H9 (cell line): ENCODE measurements at regions not wholly inside any gene's neighbourhood (a gene's known extent, or its start where the extent isn't known, plus 50 kb on each side); places are given as distances from the start of the nearest gene placed in this dataset.

Experiments
- DNase-seq: peaks from one replicate; pipeline ENCODE4 v3.0.0-alpha.2; 2017
- H2AFZ ChIP-seq: one replicate; pipeline ENCODE4 v1.6.1; 2013; ENCODE audit warnings: mild to moderate bottlenecking, low read length, control low read depth, moderate library complexity
- H2AK5ac ChIP-seq: 2 replicates; pipeline ENCODE4 v1.6.1; 2013; ENCODE audit warnings: low read length, control low read depth, mixed read lengths; ENCODE audit not compliant: insufficient read length
- H2BK120ac ChIP-seq: one replicate; pipeline ENCODE4 v1.6.1; 2013; ENCODE audit warnings: low read depth, mild to moderate bottlenecking, low read length, control low read depth, inconsistent platforms; ENCODE audit not compliant: poor library complexity, severe bottlenecking
- H2BK12ac ChIP-seq: 2 replicates; pipeline ENCODE4 v1.6.1; 2013; ENCODE audit warnings: low read length, control low read depth, mixed read lengths, low read depth; ENCODE audit not compliant: insufficient read length
- H2BK15ac ChIP-seq: 2 replicates; pipeline ENCODE4 v1.6.1; 2013; ENCODE audit warnings: low read depth, low read length, control low read depth
- H2BK20ac ChIP-seq: one replicate; pipeline ENCODE4 v1.6.1; 2013; ENCODE audit warnings: low read depth, mild to moderate bottlenecking, low read length, control low read depth, inconsistent platforms; ENCODE audit not compliant: poor library complexity, severe bottlenecking
- H2BK5ac ChIP-seq: 2 replicates; pipeline ENCODE4 v1.6.1; 2013; ENCODE audit warnings: low read length, control low read depth, mixed read lengths; ENCODE audit not compliant: insufficient read length
- H3K14ac ChIP-seq: 2 replicates; pipeline ENCODE4 v1.6.1; 2013; ENCODE audit warnings: low read length, control low read depth; ENCODE audit not compliant: insufficient read depth
- H3K18ac ChIP-seq: 2 replicates; pipeline ENCODE4 v1.6.1; 2013; ENCODE audit warnings: low read depth, mild to moderate bottlenecking, mixed read lengths, low read length, control low read depth; ENCODE audit not compliant: insufficient read length
- H3K23ac ChIP-seq: 2 replicates; pipeline ENCODE4 v1.6.1; 2013; ENCODE audit warnings: low read length, control low read depth, mixed read lengths, low read depth; ENCODE audit not compliant: insufficient read length
- H3K23me2 ChIP-seq: 2 replicates; pipeline ENCODE4 v1.6.1; 2013; ENCODE audit warnings: low read depth, mild to moderate bottlenecking, mixed read lengths, low read length, control low read depth; ENCODE audit not compliant: insufficient read length, poor library complexity, severe bottlenecking
- H3K27ac ChIP-seq: 2 replicates; pipeline ENCODE4 v1.5.1; 2013; ENCODE audit warnings: low read length, control low read depth, mixed read lengths, low read depth; ENCODE audit not compliant: insufficient read length
- H3K27me3 ChIP-seq: 2 replicates; pipeline ENCODE4 v1.6.1; 2013; ENCODE audit warnings: low read length, control low read depth, inconsistent platforms; ENCODE audit not compliant: insufficient read depth
- H3K4ac ChIP-seq: 2 replicates; pipeline ENCODE4 v1.6.1; 2013; ENCODE audit warnings: low read depth, mild to moderate bottlenecking, control low read depth, inconsistent platforms, low read length, moderate library complexity
- H3K4me1 ChIP-seq: 2 replicates; pipeline ENCODE4 v1.6.1; 2013; ENCODE audit warnings: low read length, control low read depth, inconsistent platforms; ENCODE audit not compliant: insufficient read depth
- H3K4me2 ChIP-seq: 2 replicates; pipeline ENCODE4 v1.6.1; 2013; ENCODE audit warnings: low read length, control low read depth, mixed read lengths; ENCODE audit not compliant: insufficient read length, insufficient read depth
- H3K56ac ChIP-seq: 2 replicates; pipeline ENCODE4 v1.6.1; 2013; ENCODE audit warnings: low read depth, mild to moderate bottlenecking, mixed read lengths, low read length, control low read depth; ENCODE audit not compliant: insufficient read length
- H3K79me1 ChIP-seq: 2 replicates; pipeline ENCODE4 v1.6.1; 2013; ENCODE audit warnings: low read depth, mild to moderate bottlenecking, moderate library complexity, low read length, control low read depth, inconsistent platforms; ENCODE audit not compliant: insufficient read depth, poor library complexity, severe bottlenecking
- H3K79me2 ChIP-seq: 2 replicates; pipeline ENCODE4 v1.6.1; 2013; ENCODE audit warnings: low read length, control low read depth, inconsistent platforms; ENCODE audit not compliant: insufficient read depth
- H3K9ac ChIP-seq: 2 replicates; pipeline ENCODE4 v1.6.1; 2013; ENCODE audit warnings: low read length, control low read depth, mixed read lengths; ENCODE audit not compliant: insufficient read length; ENCODE audit errors: extremely low read depth
- H3K9me3 ChIP-seq: one replicate; pipeline ENCODE4 v1.6.1; 2013; ENCODE audit warnings: low read depth, low read length, inconsistent platforms; ENCODE audit not compliant: control insufficient read depth
- H3T11ph ChIP-seq: one replicate; pipeline ENCODE4 v1.6.1; 2013; ENCODE audit warnings: mild to moderate bottlenecking, low read length, control low read depth, inconsistent platforms
- H4K20me1 ChIP-seq: one replicate; pipeline ENCODE4 v1.6.1; 2013; ENCODE audit not compliant: control insufficient read depth, insufficient read length, insufficient read depth
- H4K5ac ChIP-seq: 2 replicates; pipeline ENCODE4 v1.6.1; 2013; ENCODE audit warnings: low read depth, mild to moderate bottlenecking, mixed read lengths, low read length, control low read depth; ENCODE audit not compliant: insufficient read length
- H4K8ac ChIP-seq: replicated peaks from 2 replicates; pipeline ENCODE4 v1.6.1; 2013; ENCODE audit warnings: low read length, control low read depth, mixed read lengths, low read depth; ENCODE audit not compliant: insufficient read length
- H4K91ac ChIP-seq: 2 replicates; pipeline ENCODE4 v1.6.1; 2013; ENCODE audit warnings: low read depth, mild to moderate bottlenecking, moderate library complexity, mixed read lengths, low read length, control low read depth; ENCODE audit not compliant: insufficient read length
- H3K27ac Mint-ChIP-seq, 3 experiments: 2 replicates in 2 of 3; 3 replicates in 1 of 3; pipeline ENCODE4 v1.8.0; 2020 to 2021; ENCODE audit warnings: mixed read lengths in 3 of 3, mild to moderate bottlenecking in 1 of 3, moderate library complexity in 1 of 3
- H3K27me3 Mint-ChIP-seq: 2 replicates; pipeline ENCODE4 v1.8.0; 2021; ENCODE audit warnings: low read depth, mild to moderate bottlenecking, moderate library complexity, mixed read lengths
- H3K36me3 Mint-ChIP-seq, 3 experiments: 2 replicates in 2 of 3; 3 replicates in 1 of 3; pipeline ENCODE4 v1.8.0; 2020 to 2021; ENCODE audit warnings: low read depth in 3 of 3, mixed read lengths in 3 of 3; ENCODE audit not compliant: insufficient read depth in 1 of 3
- H3K4me1 Mint-ChIP-seq, 2 experiments: 2 replicates each; pipeline ENCODE4 v1.8.0; 2020; ENCODE audit warnings: mixed read lengths in 2 of 2
- H3K4me3 Mint-ChIP-seq, 2 experiments: 2 replicates in 1 of 2; 3 replicates in 1 of 2; pipeline ENCODE4 v1.8.0; 2020 to 2021; ENCODE audit warnings: mild to moderate bottlenecking in 2 of 2, mixed read lengths in 2 of 2, moderate library complexity in 1 of 2
- H3K9me3 Mint-ChIP-seq, 2 experiments: 2 replicates in 1 of 2; 3 replicates in 1 of 2; pipeline ENCODE4 v1.8.0; 2020; ENCODE audit warnings: mild to moderate bottlenecking in 2 of 2, mixed read lengths in 2 of 2, moderate library complexity in 1 of 2
- WGBS: extraction: QIAGEN DNeasy Blood & Tissue Kit; methylation state at CpG from one replicate; pipeline ENCODE4 v1.1.7; 2013; ENCODE audit warnings: missing lambda C conversion rate, low lambda C conversion rate, mixed read lengths; ENCODE audit not compliant: insufficient read length; ENCODE audit errors: extremely low coverage; 5-methylcytosine and 5-hydroxymethylcytosine counted together
- TF ChIP-seq, protein P1 (sequence below): fragments of 200-600 bp; sonication (generic); conservative IDR thresholded peaks from 3 replicates; pipeline ENCODE4 v1.8.0; 2021; ENCODE audit warnings: antibody characterized with exemption, mild to moderate bottlenecking

DNA sequence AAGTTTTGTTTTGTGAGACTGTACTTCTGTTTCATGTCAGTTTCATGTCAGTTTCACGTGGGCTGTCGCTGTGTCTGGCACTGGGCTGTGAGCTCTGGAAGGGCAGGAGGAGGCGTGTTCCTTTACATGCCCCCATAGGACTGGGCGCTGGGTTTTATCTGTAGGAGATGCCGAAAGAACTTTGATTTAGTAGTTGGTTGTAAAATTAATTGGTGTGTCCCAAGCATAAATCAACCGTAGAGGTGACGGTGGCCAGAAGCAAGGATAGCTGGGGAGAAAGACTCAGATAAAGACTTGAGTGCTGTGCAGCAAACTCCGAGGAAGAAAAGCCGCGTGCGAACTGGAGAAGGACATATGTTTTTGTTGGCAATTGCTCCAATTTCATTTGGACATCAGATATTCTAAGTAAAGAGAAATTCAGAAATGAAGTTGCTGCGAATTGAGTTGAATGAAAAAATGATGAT is 182.5 kb downstream of the VRK1 start:
- no peak overlapping the region for H3K23ac ChIP-seq
- H3K36me3 Mint-ChIP-seq, result peaks cover 3 to 17% (median 7%) of the 10 kb centered on the region in 3 experiments; a peak in 6 of 7 replicates
- H3K23me2 ChIP-seq, result no peaks in the 10 kb centered on the region
- no peak overlapping the region for H3K9ac ChIP-seq
- no peak overlapping the region for H3K27ac Mint-ChIP-seq
- WGBS, result 100% methylated on average over 1 of the region's 12 CpGs
- H3K4me3 Mint-ChIP-seq, result no peak overlapping the region
- H3K9me3 Mint-ChIP-seq, result peaks cover 14% of the 10 kb centered on the region in 2 experiments
- no peaks in the 10 kb centered on the region for H3K27me3 ChIP-seq
- H2BK5ac ChIP-seq, result no peak overlapping the region
- H4K5ac ChIP-seq, result no peak overlapping the region
- no peaks in the 10 kb centered on the region for H4K20me1 ChIP-seq
- no peak overlapping the region for H2BK12ac ChIP-seq
- H3K79me2 ChIP-seq, result no peaks in the 10 kb centered on the region
- H3K4ac ChIP-seq, result no peak overlapping the region
- H2BK120ac ChIP-seq, result no peak overlapping the region
- no peak for DNase-seq
- H3K4me1 Mint-ChIP-seq, result peaks cover 0 to 2% of the 10 kb centered on the region in 2 experiments; a peak in 1 of 4 replicates
- H3K9me3 ChIP-seq, result no peaks in the 10 kb centered on the region
- no peak overlapping the region for H3T11ph ChIP-seq
- H2AK5ac ChIP-seq, result no peak overlapping the region
- no peak overlapping the region for H2BK20ac ChIP-seq
- H2AFZ ChIP-seq, result no peak overlapping the region
- no peaks in the 10 kb centered on the region for H3K4me1 ChIP-seq
- no peak overlapping the region for H4K91ac ChIP-seq
- H4K8ac ChIP-seq, result no peak overlapping the region
- H3K27me3 Mint-ChIP-seq, result no peaks in the 10 kb centered on the region; the same call in 1 of the 2 replicates
- H3K4me2 ChIP-seq, result no peak overlapping the region
- H3K27ac ChIP-seq, result no peak overlapping the region
- H3K79me1 ChIP-seq, result no peaks in the 10 kb centered on the region
- H3K18ac ChIP-seq, result no peak overlapping the region
- no peak overlapping the region for H2BK15ac ChIP-seq
- TF ChIP-seq, protein P1, sequence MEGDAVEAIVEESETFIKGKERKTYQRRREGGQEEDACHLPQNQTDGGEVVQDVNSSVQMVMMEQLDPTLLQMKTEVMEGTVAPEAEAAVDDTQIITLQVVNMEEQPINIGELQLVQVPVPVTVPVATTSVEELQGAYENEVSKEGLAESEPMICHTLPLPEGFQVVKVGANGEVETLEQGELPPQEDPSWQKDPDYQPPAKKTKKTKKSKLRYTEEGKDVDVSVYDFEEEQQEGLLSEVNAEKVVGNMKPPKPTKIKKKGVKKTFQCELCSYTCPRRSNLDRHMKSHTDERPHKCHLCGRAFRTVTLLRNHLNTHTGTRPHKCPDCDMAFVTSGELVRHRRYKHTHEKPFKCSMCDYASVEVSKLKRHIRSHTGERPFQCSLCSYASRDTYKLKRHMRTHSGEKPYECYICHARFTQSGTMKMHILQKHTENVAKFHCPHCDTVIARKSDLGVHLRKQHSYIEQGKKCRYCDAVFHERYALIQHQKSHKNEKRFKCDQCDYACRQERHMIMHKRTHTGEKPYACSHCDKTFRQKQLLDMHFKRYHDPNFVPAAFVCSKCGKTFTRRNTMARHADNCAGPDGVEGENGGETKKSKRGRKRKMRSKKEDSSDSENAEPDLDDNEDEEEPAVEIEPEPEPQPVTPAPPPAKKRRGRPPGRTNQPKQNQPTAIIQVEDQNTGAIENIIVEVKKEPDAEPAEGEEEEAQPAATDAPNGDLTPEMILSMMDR, result no peak
- H3K56ac ChIP-seq, result no peak overlapping the region
- no peak overlapping the region for H3K14ac ChIP-seq
